Stimulated activated naive B cell treated with anti-CD40 and anti-IgM and Interleukin-4, amounts not matched to agents 10 μg/mL and 1 μg/mL and 100 μg/mL, for 72 hours (primary cell): ENCODE measurements at regions not wholly inside any gene's neighbourhood (a gene's known extent, or its start where the extent isn't known, plus 50 kb on each side); places are given as distances from the start of the nearest gene placed in this dataset.

Experiments used
- ATAC-seq, 2 donors: fragments of 150-1000 bp; cut with Tn5 transposase; replicated peaks; 2 replicates each; pipeline ENCODE4 v1.10.0; 2021; ENCODE audit warnings: moderate library complexity in 1 of 2
- DNase-seq: peaks from one replicate; pipeline ENCODE4 v3.0.0; 2021
- H3K27ac Mint-ChIP-seq: one replicate; pipeline ENCODE4 v1.8.0; 2022; ENCODE audit warnings: mild to moderate bottlenecking, mixed read lengths
- H3K27me3 Mint-ChIP-seq, 2 donors: one replicate each; pipeline ENCODE4 v1.8.0; 2022; ENCODE audit warnings: mixed read lengths in 2 of 2
- H3K36me3 Mint-ChIP-seq, 2 donors: one replicate each; pipeline ENCODE4 v1.8.0; 2022; ENCODE audit warnings: mixed read lengths in 2 of 2, mild to moderate bottlenecking in 1 of 2
- H3K4me1 Mint-ChIP-seq, 2 donors: one replicate each; pipeline ENCODE4 v1.8.0; 2022; ENCODE audit warnings: mixed read lengths in 2 of 2, mild to moderate bottlenecking in 1 of 2
- H3K4me3 Mint-ChIP-seq, 2 donors: one replicate each; pipeline ENCODE4 v1.8.0; 2022; ENCODE audit warnings: mild to moderate bottlenecking in 2 of 2, mixed read lengths in 2 of 2, moderate library complexity in 1 of 2
- H3K9me3 Mint-ChIP-seq, 2 donors: one replicate each; pipeline ENCODE4 v1.8.0; 2022; ENCODE audit warnings: mixed read lengths in 2 of 2, mild to moderate bottlenecking in 1 of 2

GRCh38 chr18:64872710-64873458 lies 724.0 kb upstream of the LINC00305 start:
- ATAC-seq (no peak), DNase-seq (no peak)
- Mint-ChIP-seq H3K27me3 (no peaks in the 10 kb centered on the region), H3K4me1 (no peaks in the 10 kb centered on the region), H3K9me3 (peaks cover 6 to 8% of the 10 kb centered on the region in 2 donors), H3K4me3 (no peak overlapping the region), H3K27ac (no peak overlapping the region), H3K36me3 (no peaks in the 10 kb centered on the region)

GRCh38 chr18:64854112-64854511 lies 705.2 kb upstream of the LINC00305 start:
- Mint-ChIP-seq H3K27ac (no peak overlapping the region), H3K27me3 (no peaks in the 10 kb centered on the region), H3K4me3 (no peak overlapping the region), H3K9me3 (peaks cover 1 to 8% of the 10 kb centered on the region in 2 donors), H3K36me3 (no peaks in the 10 kb centered on the region), H3K4me1 (no peaks in the 10 kb centered on the region)
- DNase-seq = no peak
- no peak for ATAC-seq

- Mint-ChIP-seq H3K9me3 (peaks cover 1 to 8% of the 10 kb centered on the region in 2 donors), H3K27me3 (no peaks in the 10 kb centered on the region), H3K27ac (no peak overlapping the region), H3K4me1 (no peaks in the 10 kb centered on the region), H3K4me3 (no peak overlapping the region), H3K36me3 (no peaks in the 10 kb centered on the region)
- ATAC-seq (no peak), DNase-seq (no peak)
Observed at GRCh38 chr18:64852281-64852680, 703.4 kb upstream of the LINC00305 start.

GRCh38 chr18:64851726-64852125 lies 702.8 kb upstream of the LINC00305 start:
- Mint-ChIP-seq H3K4me1 (no peaks in the 10 kb centered on the region), H3K9me3 (peaks cover 1 to 8% of the 10 kb centered on the region in 2 donors), H3K4me3 (no peak overlapping the region)

GRCh38 chr18:64850791-64851190 lies 701.9 kb upstream of the LINC00305 start:
- Mint-ChIP-seq H3K27me3 (no peaks in the 10 kb centered on the region), H3K4me3 (no peak overlapping the region), H3K4me1 (no peaks in the 10 kb centered on the region), H3K27ac (no peak overlapping the region), H3K36me3 (no peaks in the 10 kb centered on the region), H3K9me3 (peaks cover 1 to 8% of the 10 kb centered on the region in 2 donors)
- no peak for DNase-seq
- ATAC-seq = no peak

More at GRCh38 chr18:64851726-64852125, 702.8 kb upstream of the LINC00305 start:
- H3K27me3 Mint-ChIP-seq = no peaks in the 10 kb centered on the region
- no peak for ATAC-seq
- H3K27ac Mint-ChIP-seq = no peak overlapping the region
- H3K36me3 Mint-ChIP-seq = no peaks in the 10 kb centered on the region
- DNase-seq = no peak

- ATAC-seq = no peak
- no peak for DNase-seq
- Mint-ChIP-seq H3K27ac (no peak overlapping the region), H3K4me1 (no peaks in the 10 kb centered on the region), H3K4me3 (no peak overlapping the region), H3K36me3 (no peaks in the 10 kb centered on the region), H3K9me3 (no peaks in the 10 kb centered on the region), H3K27me3 (no peaks in the 10 kb centered on the region)
Observed at GRCh38 chr18:64840911-64841701, 692.2 kb upstream of the LINC00305 start.

GRCh38 chr18:64810354-64810753 lies 661.5 kb upstream of the LINC00305 start:
- Mint-ChIP-seq H3K27ac (no peak overlapping the region), H3K4me1 (peaks cover 8 to 9% of the 10 kb centered on the region in 2 donors), H3K36me3 (no peaks in the 10 kb centered on the region), H3K4me3 (no peak overlapping the region), H3K27me3 (no peaks in the 10 kb centered on the region), H3K9me3 (peaks cover 8 to 13% of the 10 kb centered on the region in 2 donors)
- DNase-seq (no peak), ATAC-seq (no peak)

- Mint-ChIP-seq H3K27me3 (no peaks in the 10 kb centered on the region), H3K27ac (no peak overlapping the region), H3K4me1 (peaks cover 8 to 9% of the 10 kb centered on the region in 2 donors), H3K4me3 (no peak overlapping the region), H3K36me3 (no peaks in the 10 kb centered on the region), H3K9me3 (peaks cover 8 to 13% of the 10 kb centered on the region in 2 donors)
- no peak for ATAC-seq
- no peak for DNase-seq
Observed at GRCh38 chr18:64809801-64810200, 660.9 kb upstream of the LINC00305 start.

- no peak overlapping the region for H3K4me3 Mint-ChIP-seq
- ATAC-seq = no peak
Observed at GRCh38 chr18:64807560-64807959, 658.7 kb upstream of the LINC00305 start.

GRCh38 chr18:64806691-64807090 lies 657.8 kb upstream of the LINC00305 start:
- Mint-ChIP-seq H3K9me3 (no peaks in the 10 kb centered on the region), H3K27ac (no peak overlapping the region), H3K36me3 (no peaks in the 10 kb centered on the region), H3K27me3 (no peaks in the 10 kb centered on the region), H3K4me3 (no peak overlapping the region), H3K4me1 (no peaks in the 10 kb centered on the region)
- DNase-seq = no peak
- ATAC-seq = no peak

More at GRCh38 chr18:64807560-64807959, 658.7 kb upstream of the LINC00305 start:
- Mint-ChIP-seq H3K27ac (no peak overlapping the region), H3K36me3 (no peaks in the 10 kb centered on the region), H3K27me3 (no peaks in the 10 kb centered on the region), H3K9me3 (no peaks in the 10 kb centered on the region), H3K4me1 (no peaks in the 10 kb centered on the region)
- DNase-seq = no peak

- Mint-ChIP-seq H3K9me3 (no peaks in the 10 kb centered on the region), H3K4me3 (no peak overlapping the region), H3K4me1 (no peaks in the 10 kb centered on the region), H3K27me3 (no peaks in the 10 kb centered on the region), H3K36me3 (no peaks in the 10 kb centered on the region), H3K27ac (no peak overlapping the region)
- DNase-seq (no peak), ATAC-seq (no peak)
Observed at GRCh38 chr18:64806232-64806631, 657.3 kb upstream of the LINC00305 start.

- Mint-ChIP-seq H3K36me3 (no peaks in the 10 kb centered on the region), H3K27me3 (no peaks in the 10 kb centered on the region), H3K4me3 (no peak overlapping the region), H3K4me1 (no peaks in the 10 kb centered on the region), H3K27ac (no peak overlapping the region), H3K9me3 (no peaks in the 10 kb centered on the region)
- no peak for ATAC-seq
- no peak for DNase-seq
Observed at GRCh38 chr18:64803471-64803870, 654.6 kb upstream of the LINC00305 start.

GRCh38 chr18:64800151-64800550 lies 651.3 kb upstream of the LINC00305 start:
- ATAC-seq (no peak), DNase-seq (no peak)
- Mint-ChIP-seq H3K27me3 (no peaks in the 10 kb centered on the region), H3K9me3 (no peaks in the 10 kb centered on the region), H3K36me3 (no peaks in the 10 kb centered on the region), H3K27ac (no peak overlapping the region), H3K4me3 (no peak overlapping the region), H3K4me1 (no peaks in the 10 kb centered on the region)

- no peaks in the 10 kb centered on the region for H3K4me1 Mint-ChIP-seq
- no peaks in the 10 kb centered on the region for H3K36me3 Mint-ChIP-seq
- no peak overlapping the region for H3K4me3 Mint-ChIP-seq
- no peaks in the 10 kb centered on the region for H3K27me3 Mint-ChIP-seq
- no peaks in the 10 kb centered on the region for H3K9me3 Mint-ChIP-seq
- no peak for ATAC-seq
- H3K27ac Mint-ChIP-seq = no peak overlapping the region
- no peak for DNase-seq
Observed at GRCh38 chr18:64799376-64799775, 650.5 kb upstream of the LINC00305 start.

GRCh38 chr18:64791236-64791635 lies 642.3 kb upstream of the LINC00305 start:
- H3K27ac Mint-ChIP-seq = no peak overlapping the region
- no peaks in the 10 kb centered on the region for H3K27me3 Mint-ChIP-seq
- no peaks in the 10 kb centered on the region for H3K4me1 Mint-ChIP-seq
- no peaks in the 10 kb centered on the region for H3K36me3 Mint-ChIP-seq
- no peak for ATAC-seq
- DNase-seq = no peak
- no peak overlapping the region for H3K4me3 Mint-ChIP-seq
- H3K9me3 Mint-ChIP-seq = no peaks in the 10 kb centered on the region
